ENCODE measurements at regions not wholly inside any gene's neighbourhood (a gene's known extent, or its start where the extent isn't known, plus 50 kb on each side); places are given as distances from the start of the nearest gene placed in this dataset.

GRCh38 chr1:177640687-177641086, 329.2 kb downstream of the SEC16B start:
- Histone ChIP-seq H2AK9ac (replicated peaks; ENCODE audit: low read depth, low read length, poor library complexity) (no peak overlapping the region), H3K27me3 (ENCODE audit: control insufficient read depth, insufficient read depth, low read length) (no peaks in the 10 kb centered on the region), H3K9ac (ENCODE audit: low read depth, low read length) (no peak overlapping the region), H3K4me3 (ENCODE audit: insufficient read depth, low read depth, low read length) (no peak overlapping the region), H2BK5ac (ENCODE audit: low read depth, low read length, poor library complexity, severe bottlenecking) (no peak overlapping the region), H4K8ac (ENCODE audit: low read depth in 2 of 2, low read length in 2 of 2) (no peak overlapping the region), H2BK15ac (ENCODE audit: low read depth, low read length) (no peak overlapping the region), H4K5ac (ENCODE audit: low read depth, low read length) (no peak overlapping the region), H4K91ac (ENCODE audit: insufficient read depth, low read depth, low read length) (no peak overlapping the region), H2BK120ac (ENCODE audit: low read depth, low read length) (no peak overlapping the region), H3K56ac (ENCODE audit: extremely low read depth, insufficient read depth, low read length) (no peak overlapping the region), H3K79me1 (ENCODE audit: low read depth in 1 of 2, low read length in 2 of 2) (no peaks in the 10 kb centered on the region), H3K4ac (ENCODE audit: low read depth, low read length) (no peak overlapping the region), H4K20me1 (ENCODE audit: insufficient read depth, low read length) (no peaks in the 10 kb centered on the region), H3K9me3 (ENCODE audit: control insufficient read depth, insufficient read depth, low read length) (no peaks in the 10 kb centered on the region), H2AK5ac (ENCODE audit: low read depth, low read length) (no peak overlapping the region), H3K23ac (ENCODE audit: low read depth, low read length) (no peak overlapping the region), H3K36me3 (ENCODE audit: control insufficient read depth, insufficient read depth, low read length) (no peaks in the 10 kb centered on the region), H3K4me1 (ENCODE audit: control insufficient read depth, insufficient read depth, low read length) (no peaks in the 10 kb centered on the region), H3K27ac (ENCODE audit: insufficient read depth, low read length) (no peak overlapping the region), H3K14ac (replicated peaks; ENCODE audit: low read depth, low read length) (no peak overlapping the region), H2AFZ (replicated peaks; ENCODE audit: low read length, poor library complexity) (no peak overlapping the region), H3K18ac (ENCODE audit: low read depth, low read length) (no peak overlapping the region), H3K9me1 (ENCODE audit: insufficient read depth, low read length) (no peaks in the 10 kb centered on the region), H2BK20ac (ENCODE audit: low read depth, low read length) (no peak overlapping the region), H3K4me2 (ENCODE audit: low read depth, low read length) (no peak overlapping the region)
- no TSS peak for BruUV-seq (replicated peaks)
- intact Hi-C loops (cut with micrococcal nuclease) = no loop called here
- dilution Hi-C loops (cut with HindIII; ENCODE audit: low sequenced_read_pairs, unreplicated experiment) = no loop called here
- in situ Hi-C loops (cut with MboI; ENCODE audit: low sequenced_read_pairs) = no loop called here
- ChIA-PET CTCF (no interaction called here), POLR2A (ENCODE audit: unreplicated experiment) (no interaction called here)
- TF ChIP-seq POLR2A (IDR thresholded peaks at IDR 0.05; ENCODE audit: low read depth, low read length) (no peak), ELK1 (IDR thresholded peaks at IDR 0.05; ENCODE audit: borderline replicate concordance, low read depth, low read length) (no peak), MXI1 (IDR thresholded peaks at IDR 0.05; ENCODE audit: borderline replicate concordance, low read depth, low read length) (no peak), RCOR1 (IDR thresholded peaks at IDR 0.05; ENCODE audit: insufficient replicate concordance, low read length) (no peak), NFE2L2 (IDR thresholded peaks at IDR 0.05; ENCODE audit: low read depth, low read length) (no peak), FOS (IDR thresholded peaks at IDR 0.05; ENCODE audit: low read depth, low read length) (no peak), SMC3 (IDR thresholded peaks at IDR 0.05; ENCODE audit: low read depth, low read length) (no peak), CTCF (conservative IDR thresholded peaks at IDR 0.05; ENCODE audit: low read depth, low read length) (no peak), RAD21 (IDR thresholded peaks at IDR 0.05; ENCODE audit: low read length) (no peak), CHD1 (IDR thresholded peaks at IDR 0.05; ENCODE audit: low read depth, low read length) (no peak), CEBPB (IDR thresholded peaks at IDR 0.05; ENCODE audit: low read depth, low read length) (no peak), MAZ (IDR thresholded peaks at IDR 0.05; ENCODE audit: borderline replicate concordance, low read depth, low read length) (no peak), MAFK (IDR thresholded peaks at IDR 0.05; ENCODE audit: low read depth, low read length) (no peak)
- TF ChIP-seq, protein P1, sequence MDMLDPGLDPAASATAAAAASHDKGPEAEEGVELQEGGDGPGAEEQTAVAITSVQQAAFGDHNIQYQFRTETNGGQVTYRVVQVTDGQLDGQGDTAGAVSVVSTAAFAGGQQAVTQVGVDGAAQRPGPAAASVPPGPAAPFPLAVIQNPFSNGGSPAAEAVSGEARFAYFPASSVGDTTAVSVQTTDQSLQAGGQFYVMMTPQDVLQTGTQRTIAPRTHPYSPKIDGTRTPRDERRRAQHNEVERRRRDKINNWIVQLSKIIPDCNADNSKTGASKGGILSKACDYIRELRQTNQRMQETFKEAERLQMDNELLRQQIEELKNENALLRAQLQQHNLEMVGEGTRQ (IDR thresholded peaks at IDR 0.05; ENCODE audit: low read depth, low read length) = no peak
- DNase-seq = no peak
- no peak for ATAC-seq (ENCODE audit: low read depth)
